Dermis microvascular lymphatic vessel endothelial cell (primary cell): ENCODE measurements at regions not wholly inside any gene's neighbourhood (a gene's known extent, or its start where the extent isn't known, plus 50 kb on each side); places are given as distances from the start of the nearest gene placed in this dataset.
"Not testable (repeated sequence)": the region's sequence is repeated elsewhere in the genome, so short reads cannot be mapped to it uniquely, and the experiment has no call there.

Source experiments
- DNase-seq, 2 donors: peaks; one replicate each; pipeline versions ENCODE4 v3.0.0 to v3.0.0-alpha.2; 2010; ENCODE audit warnings: low read depth in 2 of 2

DNA sequence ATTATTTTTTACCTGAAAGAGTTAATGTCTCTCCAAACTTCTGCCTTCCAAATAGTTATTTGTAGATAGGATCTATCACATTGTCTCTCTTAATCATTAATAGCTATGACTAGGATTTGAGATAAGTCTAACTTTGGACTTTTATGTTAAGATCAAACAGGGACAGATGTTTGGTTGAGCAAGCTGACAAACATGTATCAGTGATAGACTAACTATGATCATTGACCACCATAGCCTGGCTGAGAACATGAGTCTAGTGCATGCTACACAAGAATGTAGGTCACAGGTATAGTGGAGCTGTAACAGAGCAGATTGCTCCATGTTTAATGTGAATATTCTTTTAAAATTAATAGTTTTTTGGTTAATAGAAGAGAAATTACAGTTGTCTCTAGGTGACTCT, 52.0 kb downstream of the SYT15B start:
- DNase-seq = not testable (repeated sequence)

DNA sequence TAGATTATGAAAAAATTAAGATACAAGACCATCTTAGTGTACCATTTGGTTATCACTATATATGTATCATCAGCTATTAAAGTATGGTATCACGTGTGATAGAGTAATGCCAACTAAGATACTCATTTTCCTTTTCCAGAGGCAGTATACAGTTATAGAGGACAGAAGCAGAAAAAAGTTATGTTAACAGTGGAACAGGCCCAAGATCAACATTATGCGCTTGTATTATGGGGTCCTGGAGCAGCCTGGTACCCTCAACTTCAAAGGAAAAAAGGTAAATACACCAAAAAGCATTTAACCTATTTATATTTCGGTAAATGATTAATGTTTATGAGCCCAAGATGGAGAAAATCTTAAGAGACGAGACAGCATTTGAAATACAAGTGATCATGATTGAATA, 52.9 kb downstream of the SYT15B start:
- not testable (repeated sequence) for DNase-seq

DNA sequence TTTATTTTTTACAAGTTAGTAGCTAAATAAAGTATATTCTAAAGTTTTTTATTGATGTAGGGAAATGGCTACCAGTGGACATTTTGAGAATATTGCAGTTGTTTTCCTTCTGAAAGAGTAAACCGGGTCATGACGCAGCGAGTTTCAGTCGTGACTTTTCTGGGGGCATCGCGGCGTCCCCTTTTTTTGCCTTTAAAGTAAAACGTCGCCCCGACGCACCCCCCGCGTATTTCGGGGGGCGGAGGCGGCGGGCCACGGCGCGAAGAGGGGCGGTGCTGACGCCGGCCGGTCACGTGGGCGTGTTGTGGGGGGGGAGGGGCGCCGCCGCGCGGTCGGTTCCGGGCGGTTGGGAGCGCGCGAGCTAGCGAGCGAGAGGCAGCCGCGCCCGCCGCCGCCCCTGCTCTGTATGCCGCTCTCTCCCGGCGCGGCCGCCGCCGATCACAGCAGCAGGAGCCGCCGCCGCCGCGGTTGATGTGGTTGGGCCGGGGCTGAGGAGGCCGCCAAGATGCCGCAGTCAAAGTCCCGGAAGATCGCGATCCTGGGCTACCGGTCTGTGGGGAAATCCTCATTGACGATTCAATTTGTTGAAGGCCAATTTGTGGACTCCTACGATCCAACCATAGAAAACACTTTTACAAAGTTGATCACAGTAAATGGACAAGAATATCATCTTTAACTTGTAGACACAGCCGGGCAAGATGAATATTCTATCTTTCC, 57.5 kb downstream of the SYT15B start:
- not testable (repeated sequence) for DNase-seq

DNA sequence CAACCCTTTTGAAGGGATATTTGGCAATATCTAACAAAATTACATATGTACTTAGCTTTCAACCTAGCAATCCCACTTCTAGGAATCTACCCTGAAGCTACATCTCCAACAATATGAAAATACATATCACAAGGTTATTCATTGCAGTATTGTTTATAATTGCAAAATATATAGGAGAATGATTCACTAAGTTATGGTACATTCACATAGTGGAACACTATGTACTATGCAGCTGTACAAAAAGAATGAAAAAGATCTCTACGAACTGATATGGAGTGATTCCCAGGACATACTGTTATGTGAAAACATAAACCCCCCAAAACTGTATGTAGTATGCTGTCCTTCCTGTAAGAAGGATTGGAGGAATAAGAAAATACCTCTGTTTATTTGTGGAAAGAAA, 62.1 kb downstream of the SYT15B start:
- DNase-seq = not testable (repeated sequence)

DNA sequence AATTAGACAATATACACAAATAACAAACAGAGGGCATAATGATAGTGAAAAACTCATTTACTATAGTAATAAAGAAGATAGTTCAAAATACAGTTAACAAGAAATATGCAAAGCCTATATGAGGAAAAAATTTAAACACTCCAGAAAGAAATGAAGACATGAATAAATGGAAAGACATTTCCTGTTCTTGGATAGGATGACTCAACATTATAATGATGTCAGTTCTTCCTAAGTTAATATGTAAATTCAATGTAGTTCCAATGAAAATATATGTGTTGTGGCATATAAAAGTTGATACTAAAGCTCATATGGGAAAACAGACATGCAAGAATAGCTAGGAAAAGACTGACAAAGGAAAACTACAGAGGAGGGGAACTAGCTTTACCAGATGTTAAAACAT, 63.5 kb downstream of the SYT15B start:
- peak in 1 of 2 donors; percentile 27 for DNase-seq

DNA sequence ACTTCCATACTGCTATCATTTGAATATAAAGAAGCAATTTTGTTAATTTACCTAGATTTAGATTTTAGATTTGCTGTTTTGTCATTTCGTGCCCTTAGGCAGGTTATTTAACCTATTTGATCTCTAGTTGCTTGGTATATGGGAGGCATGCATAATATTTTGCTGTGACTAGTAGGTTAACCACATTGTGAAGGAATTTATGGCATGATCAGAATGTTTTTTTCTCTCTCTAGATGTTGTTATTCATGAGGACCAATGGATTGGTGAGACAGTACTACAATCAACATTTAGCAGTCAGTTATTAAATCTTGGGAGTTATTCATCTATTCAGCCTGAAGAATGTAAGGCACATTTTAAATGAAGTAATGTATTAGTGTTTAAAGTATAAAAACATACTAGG, 67.2 kb downstream of the SYT15B start:
- DNase-seq = not testable (repeated sequence)

DNA sequence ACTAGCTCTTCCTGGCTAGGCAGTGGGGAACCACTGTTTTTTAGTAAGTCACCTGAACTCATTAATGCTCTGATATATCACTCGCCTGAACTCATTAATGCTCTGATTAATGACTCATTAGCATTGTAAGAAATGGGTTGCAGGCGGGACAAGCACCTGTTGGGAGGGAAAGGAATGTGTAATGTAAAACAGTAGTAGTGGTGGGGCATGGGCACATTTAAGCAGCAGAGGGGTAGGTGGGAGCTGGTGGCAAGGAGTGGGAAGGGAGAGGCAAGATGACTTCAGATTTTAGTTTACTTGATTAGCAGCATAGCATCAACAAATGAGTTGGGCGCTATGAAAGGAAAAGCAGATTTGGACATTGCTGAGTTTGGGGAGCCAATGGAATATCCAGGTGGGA, 68.2 kb downstream of the SYT15B start:
- DNase-seq = not testable (repeated sequence)

DNA sequence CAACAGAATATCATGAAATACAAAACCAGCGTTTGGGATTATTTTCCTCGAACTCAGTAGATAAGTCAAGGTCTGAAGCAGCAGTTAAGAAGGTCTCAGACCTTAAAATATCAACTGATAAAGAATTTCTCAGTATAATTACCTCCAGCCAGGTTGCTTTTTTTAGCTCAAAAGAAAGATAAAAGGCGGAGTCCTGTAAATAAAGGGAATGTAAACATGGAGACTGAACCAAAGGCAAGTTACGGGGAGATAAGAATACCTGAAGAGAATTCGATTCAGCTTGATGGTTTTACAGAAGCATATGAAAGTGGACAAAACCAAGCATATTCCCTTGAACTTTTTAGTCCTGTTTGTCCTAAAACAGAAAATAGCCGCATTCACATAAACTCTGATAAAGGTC, 73.1 kb downstream of the SYT15B start:
- not testable (repeated sequence) for DNase-seq

DNA sequence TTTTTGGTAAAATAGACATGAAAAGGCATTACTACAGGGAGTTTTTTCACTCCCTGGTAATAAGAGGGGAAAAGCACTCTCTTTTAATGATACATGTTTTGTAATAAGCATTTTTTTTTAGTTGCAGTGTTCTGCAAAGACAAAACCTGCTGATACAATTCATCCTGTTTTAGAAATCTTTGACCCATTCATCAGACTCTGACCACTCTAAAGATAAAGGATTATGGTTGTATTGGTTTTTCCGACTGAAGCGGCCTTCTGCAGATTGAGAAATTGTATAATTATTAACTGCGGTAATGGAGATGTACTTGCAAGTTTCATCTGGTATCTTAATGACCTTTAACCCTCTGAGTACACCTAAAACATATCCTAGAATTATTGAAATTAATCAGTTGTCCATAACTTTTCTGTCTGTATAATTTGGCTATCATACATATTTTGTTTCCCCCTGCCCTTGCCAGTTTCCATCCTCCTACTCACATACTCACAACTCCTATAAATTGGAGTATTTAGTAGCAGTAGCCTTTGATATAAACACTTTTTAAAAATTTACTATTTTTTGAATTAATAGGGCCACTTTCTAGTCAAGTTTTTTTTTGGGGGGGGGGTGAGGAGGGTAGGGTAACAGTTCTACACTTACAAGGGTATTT, 79.4 kb downstream of the SYT15B start:
- DNase-seq = not testable (repeated sequence)

DNA sequence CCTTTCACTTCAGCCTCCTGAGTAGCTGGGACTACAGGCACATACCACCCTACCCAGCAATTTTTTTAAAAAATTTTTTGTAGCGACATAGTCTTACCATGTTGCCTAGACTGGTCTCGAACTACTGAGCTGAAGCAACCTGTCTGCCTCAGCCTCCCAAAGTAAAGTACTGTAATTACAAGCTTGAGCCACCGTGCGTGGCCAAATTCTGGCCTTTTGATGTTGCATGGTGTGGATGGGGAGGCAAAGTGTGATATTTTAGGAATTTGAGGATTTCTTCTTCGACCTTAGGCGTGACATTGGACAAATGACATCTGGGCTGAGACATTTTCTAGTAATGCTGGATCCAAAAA, 81.8 kb downstream of the SYT15B start:
- not testable (repeated sequence) for DNase-seq

DNA sequence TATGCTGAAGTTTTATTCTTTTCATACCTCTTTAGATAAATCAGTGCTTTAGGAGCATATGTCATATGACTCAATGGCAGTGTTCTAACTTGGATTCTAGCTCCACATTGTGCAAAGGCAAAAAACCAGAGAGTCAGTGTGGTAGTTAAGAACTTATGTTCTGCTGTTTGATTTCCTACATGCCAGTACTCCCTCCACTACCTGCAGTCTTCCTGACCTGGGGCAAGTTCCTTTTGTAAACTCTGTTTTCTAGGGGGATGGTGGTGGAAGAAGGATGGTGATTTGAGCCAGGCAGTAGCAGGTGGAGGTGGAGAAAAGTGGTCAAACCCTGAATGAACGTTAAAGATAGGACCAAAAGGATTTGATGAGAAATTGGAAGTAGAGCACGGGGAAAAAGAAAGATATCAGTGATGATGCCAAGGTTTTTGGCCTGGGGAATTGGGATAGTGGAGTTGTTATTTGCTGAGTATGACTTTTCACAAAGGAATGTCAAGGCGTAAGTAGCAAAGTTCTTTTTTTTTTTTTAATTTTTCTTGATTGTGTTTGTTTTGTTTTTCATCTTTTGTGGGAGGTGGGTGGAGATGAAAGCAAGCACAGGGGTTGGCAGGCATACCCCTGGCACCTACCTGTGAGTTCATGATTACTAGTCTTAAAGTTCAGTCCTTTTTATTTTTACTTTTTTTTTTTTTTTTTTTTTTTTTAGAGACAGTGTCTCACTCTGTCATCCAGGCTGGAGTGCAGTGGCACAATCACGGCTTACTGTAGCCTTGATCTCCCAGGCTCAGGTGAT, 82.3 kb downstream of the SYT15B start:
- DNase-seq = not testable (repeated sequence)

DNA sequence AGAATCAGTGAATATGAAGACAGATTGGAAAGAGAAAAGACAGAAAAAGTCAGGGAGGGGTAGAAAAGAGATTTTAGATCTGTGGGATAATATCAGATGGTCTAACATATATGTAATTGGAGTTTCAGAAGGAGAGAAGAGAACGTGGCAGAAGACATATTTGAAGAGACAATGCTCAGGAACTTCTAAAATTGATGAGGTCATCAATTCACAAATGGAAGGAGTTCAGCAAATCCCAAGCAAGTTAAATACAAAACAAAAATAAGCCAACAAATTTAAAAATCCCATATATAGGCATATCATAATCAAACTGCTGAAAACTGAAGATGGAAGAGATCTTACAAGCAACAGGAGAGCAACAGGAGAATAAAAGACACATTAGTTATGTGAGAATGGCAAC, 87.3 kb downstream of the SYT15B start:
- not testable (repeated sequence) for DNase-seq

DNA sequence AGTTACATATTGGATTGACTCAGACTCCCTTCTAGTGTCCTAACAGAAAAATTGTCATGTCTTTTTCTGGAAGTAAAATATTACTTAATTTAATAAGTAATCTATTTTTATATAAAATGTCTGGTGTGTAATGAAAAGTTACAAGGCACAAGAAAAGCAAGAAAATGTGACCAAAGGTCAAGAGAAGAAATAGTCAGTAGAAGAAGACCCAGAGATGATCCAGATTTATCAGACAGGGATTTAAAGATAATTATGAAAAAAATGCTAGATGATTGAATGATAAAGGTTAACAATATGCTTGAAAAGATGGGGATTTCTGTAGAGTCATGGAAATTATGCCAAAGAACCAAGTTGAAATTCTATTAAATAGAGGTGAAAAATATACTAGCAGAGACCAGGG, 87.8 kb downstream of the SYT15B start:
- not testable (repeated sequence) for DNase-seq

DNA sequence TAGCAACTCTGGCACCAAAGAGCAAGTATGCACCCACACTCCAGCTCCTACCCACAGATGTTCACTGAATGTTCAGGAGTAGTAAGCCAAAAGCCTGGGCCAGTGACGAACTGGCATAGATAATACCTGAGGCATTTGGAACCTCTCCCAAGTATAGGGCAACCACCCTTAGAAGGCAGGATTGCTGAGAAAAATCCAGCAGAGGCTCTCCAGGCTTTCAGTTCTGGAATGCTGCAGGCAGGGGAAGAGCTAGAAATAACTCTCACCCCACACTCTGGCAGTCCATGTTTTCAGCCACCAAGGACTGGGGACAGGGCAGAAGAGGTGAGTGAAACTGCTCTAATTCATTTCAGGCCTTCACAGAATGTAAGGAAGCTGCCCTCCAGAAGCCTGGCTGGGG, 90.3 kb downstream of the SYT15B start:
- not testable (repeated sequence) for DNase-seq

DNA sequence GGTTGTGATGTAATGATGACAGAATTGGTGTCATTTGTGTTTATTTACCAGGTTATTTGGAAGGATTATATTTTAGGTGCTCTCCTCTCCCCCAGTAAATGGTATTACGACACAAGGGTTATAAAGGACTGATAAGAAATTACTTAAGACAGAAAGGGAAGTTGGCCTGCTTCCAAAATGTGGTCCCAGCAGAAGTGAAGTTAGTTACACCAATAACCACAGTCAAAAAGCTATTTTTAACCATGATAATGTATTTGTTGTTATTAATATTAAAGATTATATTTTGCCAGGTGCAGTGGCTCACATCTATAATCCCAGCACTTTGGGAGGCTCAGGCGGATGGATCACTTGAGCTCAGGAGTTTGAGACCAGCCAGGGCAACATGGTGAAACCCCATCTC, 92.5 kb downstream of the SYT15B start:
- DNase-seq = not testable (repeated sequence)

DNA sequence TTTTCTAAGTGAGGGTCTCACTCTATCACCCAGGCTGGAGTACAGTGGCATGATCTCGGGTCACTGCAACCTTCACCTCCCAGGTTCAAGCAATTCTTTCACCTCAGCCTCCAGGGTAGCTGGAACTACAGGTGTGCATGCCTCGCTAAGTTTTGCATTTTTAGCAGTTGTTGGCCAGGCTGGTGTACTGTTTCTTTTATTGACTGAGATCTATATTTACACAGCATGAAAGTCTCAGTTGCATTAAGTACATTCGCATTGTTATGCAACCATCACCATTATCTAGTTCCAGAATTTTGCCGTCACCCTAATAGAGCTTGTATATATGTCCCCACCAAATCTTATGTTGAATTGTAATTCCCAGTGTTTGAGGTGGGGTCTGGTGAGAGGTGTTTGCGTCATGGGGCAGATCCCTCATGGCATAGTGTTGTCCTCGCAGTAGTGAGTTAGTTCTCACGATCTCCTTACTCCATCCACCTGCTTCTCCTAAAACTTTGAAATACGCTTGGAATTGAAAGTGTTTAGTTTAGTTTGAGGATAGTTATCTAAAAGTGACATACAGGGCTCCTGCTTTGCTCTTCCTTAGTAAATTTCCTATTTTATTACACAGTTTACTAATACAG, 101.3 kb downstream of the SYT15B start:
- DNase-seq = not testable (repeated sequence)

DNA sequence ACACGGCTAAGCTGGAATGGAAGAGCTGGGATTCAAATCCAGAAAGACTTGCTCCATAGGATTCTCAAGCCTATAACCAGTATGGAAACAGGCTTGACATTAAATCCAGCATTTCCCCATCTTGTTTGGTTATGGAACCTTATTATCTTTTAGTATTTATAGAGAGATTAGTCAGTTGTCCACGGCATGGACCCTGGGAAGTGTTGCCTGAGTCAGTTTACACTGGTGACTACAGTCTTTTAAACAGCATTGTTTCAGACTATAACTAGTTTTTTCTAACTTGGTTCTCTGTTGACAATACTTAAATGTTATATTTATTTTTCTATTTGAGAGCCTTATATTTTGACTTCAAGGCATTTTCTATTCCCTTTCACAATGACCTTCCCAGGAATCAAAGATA, 106.7 kb downstream of the SYT15B start:
- not testable (repeated sequence) for DNase-seq

DNA sequence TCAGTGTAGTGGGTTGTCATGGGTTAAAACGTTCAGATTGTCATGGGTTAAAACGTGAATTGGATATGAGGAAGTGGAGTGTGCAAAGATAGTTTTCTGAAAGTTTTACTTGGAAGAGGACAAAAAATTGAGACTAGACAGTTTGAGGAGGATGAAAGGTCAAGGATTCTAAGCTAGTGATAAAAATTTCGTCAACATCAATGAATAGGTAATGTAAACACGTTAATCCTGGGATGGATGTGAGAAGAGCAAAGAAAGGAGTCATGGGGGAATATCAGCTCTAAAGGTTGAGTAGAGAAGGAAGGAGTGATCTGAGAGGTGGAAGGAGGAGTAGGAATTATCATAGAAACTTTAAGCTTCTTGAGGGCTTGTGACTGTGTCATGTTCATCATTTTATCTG, 109.2 kb downstream of the SYT15B start:
- not testable (repeated sequence) for DNase-seq

DNA sequence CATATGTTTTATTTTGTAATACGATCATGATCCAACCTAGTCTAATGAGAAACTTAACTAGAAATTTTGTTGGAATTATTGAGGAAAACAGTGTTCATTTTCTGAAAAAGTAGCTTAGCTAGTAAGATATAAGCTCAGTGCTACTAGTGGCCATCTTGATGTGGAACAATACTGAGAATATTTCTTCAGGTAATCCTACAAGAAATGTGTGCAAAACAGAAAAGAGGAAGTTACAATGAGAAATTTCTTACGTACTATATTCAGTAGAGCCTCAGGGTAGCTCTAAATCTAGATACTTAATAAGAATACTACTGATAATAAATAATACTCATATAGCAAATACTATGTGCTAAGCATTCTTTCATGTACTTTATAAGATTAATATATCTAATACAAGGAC, 114.8 kb downstream of the SYT15B start:
- DNase-seq = not testable (repeated sequence)

DNA sequence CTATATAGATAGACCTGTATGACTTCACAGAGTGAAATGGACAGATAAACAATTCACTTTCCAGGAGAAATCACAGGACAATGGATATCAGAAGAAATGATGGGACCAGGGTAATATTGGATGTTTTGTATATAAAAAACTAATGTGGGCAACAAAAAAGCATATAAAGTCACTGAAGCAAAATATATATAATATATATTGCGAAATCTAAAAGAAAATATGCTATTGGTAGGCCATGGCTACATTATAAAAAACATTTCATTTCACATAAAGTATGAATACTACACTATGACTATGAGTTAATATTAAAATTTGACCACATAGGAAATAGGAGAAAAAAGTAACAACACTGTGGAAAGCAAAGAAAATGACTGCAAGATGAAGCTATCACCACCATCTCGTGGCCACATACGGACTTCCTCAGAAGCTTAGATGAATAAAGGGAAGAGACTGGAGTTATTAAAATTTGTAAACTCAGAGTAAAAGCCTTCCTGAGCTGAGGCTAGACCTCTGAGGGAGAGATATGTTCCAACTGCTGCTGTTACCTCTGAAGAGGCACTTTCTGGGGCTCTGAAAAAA, 115.8 kb downstream of the SYT15B start:
- DNase-seq = not testable (repeated sequence)

DNA sequence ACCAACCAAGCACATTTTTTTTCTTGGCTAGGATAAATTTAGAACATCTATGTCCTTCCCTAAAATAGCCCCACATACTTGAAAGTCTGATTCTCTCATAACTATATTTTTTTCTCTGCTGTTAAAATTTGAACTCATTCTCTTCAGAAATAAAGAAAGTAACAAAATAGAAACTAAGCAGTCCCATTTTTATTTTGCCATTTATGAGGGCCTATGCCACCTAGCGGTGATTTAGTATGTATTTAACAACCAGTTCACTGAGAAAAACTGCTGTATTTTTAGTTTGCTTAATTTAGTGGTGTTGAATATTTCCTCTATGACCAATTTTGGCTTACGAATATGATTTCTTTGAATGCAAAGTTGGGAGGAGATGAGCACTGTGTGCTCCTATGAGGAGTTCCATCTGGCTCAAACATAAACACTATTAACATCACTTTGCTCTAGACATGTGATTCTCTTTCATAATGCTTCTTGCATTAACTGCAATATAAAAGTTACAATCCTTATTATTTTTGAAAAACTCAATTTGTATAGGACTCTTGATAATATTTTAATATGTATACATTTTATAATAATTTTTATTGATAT, 116.6 kb downstream of the SYT15B start:
- DNase-seq = peak; percentile 15 to 56
